B cell (primary cell): ENCODE measurements at regions not wholly inside any gene's neighbourhood (a gene's known extent, or its start where the extent isn't known, plus 50 kb on each side); places are given as distances from the start of the nearest gene placed in this dataset.

Experiments
- ATAC-seq: fragments of 200-7000 bp; cut with Tn5 transposase; one replicate; pipeline ENCODE4 v1.10.0; 2021; ENCODE audit warnings: low read depth, mild to moderate bottlenecking, moderate number of reproducible peaks, moderate library complexity
- CTCF ChIA-PET: fragments of 350-600 bp; sonication (Branson Sonifier 250); formaldehyde crosslinking; loops from one replicate; lab custom pipeline; 2021; ENCODE audit warnings: antibody characterized with exemption, inconsistent platforms; lab: Charles Lee
- POLR2A ChIA-PET: fragments of 350-600 bp; sonication (Branson Sonifier 250); formaldehyde crosslinking; loops from one replicate; lab custom pipeline; 2021; ENCODE audit warnings: antibody characterized with exemption; lab: Charles Lee
- DNase-seq: peaks from one replicate; pipeline ENCODE4 v3.0.0; 2013
- H2AFZ ChIP-seq: 2 replicates; pipeline ENCODE4 v1.6.1; 2012; ENCODE audit warnings: mild to moderate bottlenecking, low read depth, low read length; ENCODE audit not compliant: insufficient read depth, poor library complexity, severe bottlenecking
- H3K27ac ChIP-seq, 2 donors: 1 replicate in 1 of 2; 2 replicates in 1 of 2; pipeline ENCODE4 v1.5.1; 2012 to 2013; ENCODE audit warnings: low read length in 2 of 2, mild to moderate bottlenecking in 2 of 2, moderate library complexity in 1 of 2
- H3K27me3 ChIP-seq, 4 experiments: fragments of 200-600 bp in 1 of 4; sonication (generic) in 1 of 4; replicated peaks in 1 of 4; 1 replicate in 2 of 4; 2 replicates in 2 of 4; pipeline versions ENCODE4 v1.6.1 to v1.7.0; 2013 to 2016; ENCODE audit warnings: low read length in 3 of 4, mild to moderate bottlenecking in 2 of 4, mixed read lengths in 1 of 4, moderate library complexity in 1 of 4; ENCODE audit not compliant: insufficient read depth in 4 of 4, control insufficient read depth in 3 of 4; ENCODE audit errors: control extremely low read depth in 1 of 4
- H3K36me3 ChIP-seq, 2 experiments: replicated peaks in 1 of 2; 1 replicate in 1 of 2; 2 replicates in 1 of 2; pipeline versions ENCODE4 v1.6.1 to v1.7.1; 2013; ENCODE audit warnings: low read length in 1 of 2; ENCODE audit not compliant: insufficient read depth in 2 of 2, control insufficient read depth in 1 of 2; ENCODE audit errors: control extremely low read depth in 1 of 2, extremely low read depth in 1 of 2
- H3K4me1 ChIP-seq, 2 donors: fragments of 200-600 bp in 1 of 2; sonication (generic) in 1 of 2; 1 replicate in 1 of 2; 2 replicates in 1 of 2; pipeline versions ENCODE4 v1.5.1 to v1.6.1; 2013 to 2017; ENCODE audit warnings: low read length in 2 of 2; ENCODE audit not compliant: control insufficient read depth in 2 of 2, insufficient read depth in 2 of 2
- H3K4me2 ChIP-seq: replicated peaks from 2 replicates; pipeline ENCODE3; 2012; ENCODE audit warnings: mild to moderate bottlenecking, low read depth, low read length; ENCODE audit not compliant: poor library complexity, severe bottlenecking
- H3K4me3 ChIP-seq, 5 experiments: fragments of 200-600 bp in 1 of 5; sonication (generic) in 1 of 5; 1 replicate in 3 of 5; 2 replicates in 2 of 5; pipeline versions ENCODE4 v1.5.1 to v1.7.0; 2011 to 2016; ENCODE audit warnings: low read length in 4 of 5, mild to moderate bottlenecking in 4 of 5, low read depth in 2 of 5, control low read depth in 1 of 5, moderate library complexity in 1 of 5; ENCODE audit not compliant: insufficient read depth in 1 of 5; ENCODE audit errors: control extremely low read depth in 1 of 5, extremely low read depth in 1 of 5
- H3K79me2 ChIP-seq: fragments of 200-600 bp; sonication (generic); one replicate; pipeline ENCODE4 v1.6.0; 2016; ENCODE audit warnings: low read length; ENCODE audit not compliant: control insufficient read depth, insufficient read depth
- H3K9ac ChIP-seq: fragments of 200-600 bp; sonication (generic); 2 replicates; pipeline ENCODE4 v1.6.1; 2017; ENCODE audit warnings: mild to moderate bottlenecking, low read length, moderate library complexity
- H3K9me3 ChIP-seq, 3 donors: one replicate each; pipeline versions ENCODE4 v1.6.1 to v1.7.1; 2013; ENCODE audit warnings: low read length in 2 of 3; ENCODE audit not compliant: control insufficient read depth in 2 of 3, insufficient read depth in 1 of 3; ENCODE audit errors: control extremely low read depth in 1 of 3
- H4K20me1 ChIP-seq: 2 replicates; pipeline ENCODE4 v1.6.0; 2012; ENCODE audit warnings: mild to moderate bottlenecking, low read length; ENCODE audit not compliant: insufficient read depth, control insufficient read depth, poor library complexity, severe bottlenecking
- H3K27ac Mint-ChIP-seq: one replicate; pipeline ENCODE4 v1.8.0; 2021; ENCODE audit warnings: mixed read lengths
- H3K27me3 Mint-ChIP-seq: one replicate; pipeline ENCODE4 v1.8.0; 2021; ENCODE audit warnings: mixed read lengths
- H3K4me1 Mint-ChIP-seq: one replicate; pipeline ENCODE4 v1.8.0; 2021; ENCODE audit warnings: mixed read lengths
- H3K4me3 Mint-ChIP-seq: one replicate; pipeline ENCODE4 v1.8.0; 2021; ENCODE audit warnings: mixed read lengths
- H3K9me3 Mint-ChIP-seq: one replicate; pipeline ENCODE4 v1.8.0; 2022; ENCODE audit warnings: mixed read lengths; ENCODE audit not compliant: insufficient read depth
- CTCF ChIP-seq: fragments of 200-600 bp; IDR thresholded peaks from one replicate; pipeline ENCODE4 v1.8.0; 2022; ENCODE audit warnings: antibody characterized with exemption, mild to moderate bottlenecking
- EZH2 ChIP-seq: IDR thresholded peaks from 2 replicates; pipeline ENCODE4 v1.6.1; 2012; ENCODE audit warnings: borderline replicate concordance, low read depth, mild to moderate bottlenecking, moderate library complexity, low read length; ENCODE audit not compliant: insufficient read depth, poor library complexity, severe bottlenecking
- WGBS: methylation state at CpG from one replicate; pipeline ENCODE4 v1.1.5; 2013; ENCODE audit warnings: missing lambda C conversion rate; ENCODE audit not compliant: insufficient coverage; 5-methylcytosine and 5-hydroxymethylcytosine counted together
- intact Hi-C: fragments of 100-400 bp; cut with micrococcal nuclease; formaldehyde crosslinking; loops from one replicate; pipeline ENCODE4 v1.10.0; 2022

DNA sequence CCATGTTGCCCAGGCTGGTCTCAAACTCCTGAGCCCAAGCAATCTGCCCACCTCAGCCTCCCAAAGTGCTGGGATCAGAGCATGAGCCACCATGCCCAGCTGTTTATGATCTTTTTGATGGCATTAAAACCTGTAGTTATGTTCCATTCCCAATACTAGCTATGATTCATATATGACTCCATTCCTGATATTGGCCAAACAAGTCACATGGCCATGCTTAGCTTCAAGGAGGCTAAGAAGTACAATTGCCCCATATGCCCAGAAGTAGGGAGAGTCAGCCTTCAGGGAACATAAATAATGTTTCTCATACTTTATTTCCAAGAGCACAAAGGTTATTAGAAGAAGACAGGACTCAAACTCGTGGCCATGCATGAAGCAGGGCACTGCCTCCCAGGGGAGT lies 132.4 kb upstream of the RAB6C start:
- no peaks in the 10 kb centered on the region for H3K9me3 Mint-ChIP-seq
- Histone ChIP-seq H3K36me3 (no peaks in the 10 kb centered on the region), H3K79me2 (no peaks in the 10 kb centered on the region), H3K9me3 (no peaks in the 10 kb centered on the region), H2AFZ (no peak overlapping the region), H3K4me3 (no peak overlapping the region), H3K27me3 (no peaks in the 10 kb centered on the region), H4K20me1 (no peaks in the 10 kb centered on the region), H3K4me2 (no peak overlapping the region), H3K27ac (no peak overlapping the region), H3K9ac (no peak overlapping the region), H3K4me1 (no peaks in the 10 kb centered on the region)
- ChIA-PET POLR2A (no interaction called here), CTCF (interaction anchor here (1.6 kb wide), 1 partner anchor 8 kb away, joined by 4 read pairs; no protein-coding TSS in a partner anchor)
- intact Hi-C loops: no loop called here
- no peak for DNase-seq
- peaks cover 27% of the 10 kb centered on the region for H3K27me3 Mint-ChIP-seq
- no peak for ATAC-seq
- 56% methylated on average over 1 of the region's 1 CpG for WGBS
- H3K4me3 Mint-ChIP-seq: no peak overlapping the region
- H3K27ac Mint-ChIP-seq: no peak overlapping the region
- no peak for TF ChIP-seq CTCF
- no peak for TF ChIP-seq EZH2
- H3K4me1 Mint-ChIP-seq: peaks cover 2% of the 10 kb centered on the region

DNA sequence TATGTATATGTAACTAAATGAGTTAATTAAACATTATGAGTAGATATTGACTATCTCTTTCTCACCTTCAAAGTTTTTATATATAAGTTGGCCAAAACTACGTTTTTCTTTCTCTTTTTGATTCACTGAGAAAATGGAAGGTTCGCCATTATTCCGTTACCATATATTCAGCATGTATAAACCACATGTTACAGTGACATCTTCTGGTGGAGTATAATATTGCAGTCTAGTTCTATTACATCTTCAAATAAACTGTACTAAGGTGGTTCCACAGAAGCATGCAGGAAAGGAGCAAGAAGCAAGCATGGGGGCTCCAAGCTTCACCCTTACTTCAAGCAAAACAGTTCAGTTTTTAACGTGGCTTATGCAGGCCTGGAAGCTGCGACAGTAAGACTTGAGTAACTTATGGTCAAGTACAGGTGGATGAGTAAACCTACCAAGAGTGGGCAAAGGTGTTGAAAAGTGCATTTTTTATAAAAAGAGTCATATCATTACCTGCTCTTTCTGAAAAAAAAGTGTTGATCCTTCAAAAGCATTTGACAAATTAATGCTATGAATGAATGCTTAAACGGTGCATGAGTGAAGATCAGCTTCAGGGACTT lies 129.8 kb upstream of the RAB6C start:
- ChIA-PET POLR2A (no interaction called here), CTCF (interaction anchor here (0.8 to 1.3 kb wide), 4 partner anchors 10 to 1113 kb away, joined by 3 to 6 read pairs (median 4); no protein-coding TSS in a partner anchor)
- Histone ChIP-seq H3K4me3 (no peak overlapping the region), H3K27me3 (no peaks in the 10 kb centered on the region), H3K79me2 (no peaks in the 10 kb centered on the region), H3K9ac (no peak overlapping the region), H3K27ac (no peak overlapping the region), H4K20me1 (no peaks in the 10 kb centered on the region), H3K36me3 (no peaks in the 10 kb centered on the region), H3K4me2 (peak overlapping the region; percentile 6), H2AFZ (peak overlapping the region; percentile 19), H3K4me1 (no peaks in the 10 kb centered on the region), H3K9me3 (no peaks in the 10 kb centered on the region)
- no CpG with 5 or more reads among the region's 6 CpGs for WGBS
- Mint-ChIP-seq H3K4me3 (no peak overlapping the region), H3K27ac (no peak overlapping the region), H3K27me3 (peaks cover 23% of the 10 kb centered on the region), H3K4me1 (peaks cover 2% of the 10 kb centered on the region), H3K9me3 (no peaks in the 10 kb centered on the region)
- intact Hi-C loops: loop anchor here (2.0 to 10.0 kb wide), 3 partner anchors 1113 to 1675 kb away; no protein-coding TSS in a partner anchor
- ATAC-seq (peak; percentile 75), DNase-seq (peak; percentile 81)
- peak; percentile 90 for TF ChIP-seq CTCF
- TF ChIP-seq EZH2: no peak
